Astrocyte of the cerebellum (primary cell): ENCODE measurements at regions not wholly inside any gene's neighbourhood (a gene's known extent, or its start where the extent isn't known, plus 50 kb on each side); places are given as distances from the start of the nearest gene placed in this dataset.

Source experiments
- DNase-seq: peaks from one replicate; pipeline ENCODE4 v3.0.0-alpha.2; 2011; ENCODE audit warnings: low read depth
- H3K4me3 ChIP-seq: 2 replicates; pipeline ENCODE4 v1.5.1; 2011; ENCODE audit warnings: mild to moderate bottlenecking, low read depth, low read length, moderate library complexity
- in situ Hi-C: cut with HindIII; loops from 2 replicates; pipeline ENCODE4 v1.10.0; 2017; ENCODE audit warnings: low sequenced_read_pairs
- TF ChIP-seq, protein P1 (sequence below): IDR thresholded peaks from 2 replicates; pipeline ENCODE4 v1.5.1; 2012; ENCODE audit warnings: low read length, low read depth, moderate library complexity, mild to moderate bottlenecking; ENCODE audit errors: missing control alignments

DNA sequence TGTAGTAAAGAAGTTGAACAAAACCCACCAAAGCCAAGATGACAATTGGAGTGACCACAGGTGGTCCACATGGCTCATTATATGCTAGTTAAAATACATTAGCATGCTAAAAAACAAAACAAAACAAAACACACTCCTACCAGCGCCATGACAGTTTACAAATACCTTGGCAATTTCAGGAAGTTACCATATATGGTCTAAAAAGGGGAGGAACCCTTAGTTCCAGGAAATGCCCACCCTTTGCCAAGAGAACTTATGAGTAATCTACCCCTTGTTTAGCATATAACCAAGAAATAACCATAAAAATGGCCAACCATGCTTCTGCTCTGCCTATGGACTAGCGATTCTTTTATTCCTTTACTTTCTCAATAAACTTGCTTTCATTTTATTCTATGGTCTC, 979.1 kb upstream of the POT1 start:
- H3K4me3 ChIP-seq, result no peak overlapping the region
- TF ChIP-seq, protein P1, sequence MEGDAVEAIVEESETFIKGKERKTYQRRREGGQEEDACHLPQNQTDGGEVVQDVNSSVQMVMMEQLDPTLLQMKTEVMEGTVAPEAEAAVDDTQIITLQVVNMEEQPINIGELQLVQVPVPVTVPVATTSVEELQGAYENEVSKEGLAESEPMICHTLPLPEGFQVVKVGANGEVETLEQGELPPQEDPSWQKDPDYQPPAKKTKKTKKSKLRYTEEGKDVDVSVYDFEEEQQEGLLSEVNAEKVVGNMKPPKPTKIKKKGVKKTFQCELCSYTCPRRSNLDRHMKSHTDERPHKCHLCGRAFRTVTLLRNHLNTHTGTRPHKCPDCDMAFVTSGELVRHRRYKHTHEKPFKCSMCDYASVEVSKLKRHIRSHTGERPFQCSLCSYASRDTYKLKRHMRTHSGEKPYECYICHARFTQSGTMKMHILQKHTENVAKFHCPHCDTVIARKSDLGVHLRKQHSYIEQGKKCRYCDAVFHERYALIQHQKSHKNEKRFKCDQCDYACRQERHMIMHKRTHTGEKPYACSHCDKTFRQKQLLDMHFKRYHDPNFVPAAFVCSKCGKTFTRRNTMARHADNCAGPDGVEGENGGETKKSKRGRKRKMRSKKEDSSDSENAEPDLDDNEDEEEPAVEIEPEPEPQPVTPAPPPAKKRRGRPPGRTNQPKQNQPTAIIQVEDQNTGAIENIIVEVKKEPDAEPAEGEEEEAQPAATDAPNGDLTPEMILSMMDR, result no peak
- in situ Hi-C loops, result no loop called here
- no peak for DNase-seq

DNA sequence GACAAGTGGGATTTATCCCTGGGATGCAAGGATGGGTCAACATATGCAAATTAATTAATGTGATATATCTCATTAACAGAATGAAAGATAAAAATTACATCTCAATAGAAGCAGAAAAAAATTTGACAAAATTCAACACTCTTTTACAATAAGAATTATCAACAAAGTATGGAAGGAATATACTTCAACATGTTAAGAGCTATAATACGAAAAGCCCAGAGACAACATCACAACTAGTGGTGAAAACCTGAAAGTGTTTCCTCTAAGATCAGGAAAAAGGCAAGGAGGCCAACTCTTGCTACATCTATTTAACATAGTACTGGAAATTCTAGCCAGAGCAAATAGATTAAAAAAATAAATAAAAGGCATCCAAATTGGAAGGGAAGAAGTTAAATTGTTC, 970.0 kb upstream of the POT1 start:
- no peak for DNase-seq
- H3K4me3 ChIP-seq, result no peak overlapping the region
- TF ChIP-seq, protein P1, result no peak
- in situ Hi-C loops, result no loop called here

DNA sequence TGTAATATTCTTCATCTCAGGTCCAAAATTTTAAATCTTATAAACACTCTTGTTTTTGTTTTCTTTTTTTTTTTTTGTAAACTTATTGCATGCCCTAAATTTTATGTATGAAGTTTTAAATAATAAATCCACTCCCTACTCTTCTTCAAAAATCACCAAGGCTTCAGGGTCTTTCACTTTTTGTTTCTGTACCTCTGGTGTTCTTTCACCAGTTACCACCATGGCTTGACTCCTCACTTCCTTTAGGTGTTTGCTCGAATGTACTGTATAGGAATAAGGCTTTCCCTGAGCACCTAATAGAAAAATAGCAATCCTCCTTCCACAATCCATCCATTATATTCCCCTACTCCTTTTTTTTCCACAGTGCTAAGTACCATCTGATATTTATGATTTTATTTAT, 962.8 kb upstream of the POT1 start:
- in situ Hi-C loops, result no loop called here
- no peak for DNase-seq
- TF ChIP-seq, protein P1, result no peak
- no peak overlapping the region for H3K4me3 ChIP-seq

DNA sequence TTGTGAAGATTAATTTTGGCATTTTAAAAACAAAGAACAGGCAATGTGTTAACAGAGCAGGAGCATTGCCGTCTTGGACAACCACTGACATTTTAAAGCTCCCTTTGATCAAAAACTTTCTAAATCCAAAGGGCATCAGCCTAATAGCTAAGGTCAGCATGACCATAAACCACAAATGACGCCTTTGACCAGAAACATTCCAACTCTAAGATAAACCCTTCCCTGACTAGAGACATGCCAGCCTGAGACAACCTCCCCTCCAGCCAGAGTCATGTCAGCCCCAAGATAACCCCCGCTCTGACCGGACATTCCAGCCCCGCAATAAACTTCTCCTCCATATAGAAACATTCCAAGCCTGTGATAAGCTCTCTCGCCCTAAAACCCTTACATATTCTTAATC, 949.4 kb upstream of the POT1 start:
- no peak for DNase-seq
- TF ChIP-seq, protein P1, result no peak
- in situ Hi-C loops, result no loop called here
- no peak overlapping the region for H3K4me3 ChIP-seq

DNA sequence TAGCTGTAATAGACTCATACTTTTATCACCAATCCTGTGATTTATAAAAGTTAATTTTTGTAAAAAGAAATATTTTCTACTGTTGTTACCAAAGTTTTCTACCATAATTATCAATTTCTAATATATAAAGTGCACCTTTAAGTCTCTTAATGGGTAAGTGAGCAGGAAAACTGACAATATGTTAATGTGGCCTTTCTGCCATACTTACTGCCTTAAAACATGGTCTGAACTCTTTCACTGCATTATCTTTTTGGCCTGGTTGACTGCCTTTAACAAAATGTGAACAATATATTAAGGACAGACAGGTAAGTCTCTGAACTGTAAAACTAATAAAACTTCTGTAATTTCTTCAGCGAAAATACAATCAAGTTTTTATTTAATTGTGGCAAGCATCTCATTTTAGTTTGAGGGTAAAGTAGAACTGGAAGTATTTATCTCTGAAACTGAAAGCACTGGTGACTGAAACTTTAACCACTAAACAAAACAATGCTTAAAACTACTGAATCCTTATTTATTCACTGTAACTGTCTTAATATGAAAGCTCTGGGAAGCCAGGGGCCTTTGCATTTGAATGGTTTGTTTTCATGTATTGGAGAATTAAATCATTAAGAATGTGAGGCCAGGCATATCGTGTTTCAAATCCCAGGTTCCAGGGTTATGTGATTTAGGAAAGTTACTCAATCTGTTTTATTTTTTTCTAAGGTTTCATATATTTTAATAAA, 948.8 kb upstream of the POT1 start:
- in situ Hi-C loops, result no loop called here
- no peak overlapping the region for H3K4me3 ChIP-seq
- TF ChIP-seq, protein P1, result no peak
- no peak for DNase-seq

DNA sequence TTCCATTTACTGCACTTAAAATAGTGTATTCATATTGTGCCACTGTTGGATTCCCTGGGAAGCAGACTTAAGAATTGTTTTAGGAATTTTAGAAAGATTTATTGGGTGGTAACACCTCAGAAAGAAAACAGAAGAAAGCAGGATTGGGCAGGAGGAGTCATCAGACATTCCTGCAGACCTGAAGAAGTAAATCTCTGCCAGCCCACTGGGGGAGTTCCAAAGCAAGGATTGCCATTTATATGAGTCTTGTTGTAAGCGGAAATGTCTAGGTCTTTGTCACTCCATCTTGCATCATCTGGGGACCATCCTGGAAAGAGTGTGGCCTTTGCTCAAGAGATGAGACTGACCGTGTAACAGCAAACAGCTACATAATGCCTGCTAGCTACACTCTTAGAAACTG, 947.6 kb upstream of the POT1 start:
- TF ChIP-seq, protein P1, result no peak
- H3K4me3 ChIP-seq, result no peak overlapping the region
- DNase-seq, result no peak
- in situ Hi-C loops, result no loop called here
